Fibroblast of the conjunctiva (primary cell): ENCODE measurements at regions not wholly inside any gene's neighbourhood (a gene's known extent, or its start where the extent isn't known, plus 50 kb on each side); places are given as distances from the start of the nearest gene placed in this dataset.
"Not testable (repeated sequence)": the region's sequence is repeated elsewhere in the genome, so short reads cannot be mapped to it uniquely, and the experiment has no call there.

Experiments
- DNase-seq: peaks from one replicate; pipeline ENCODE4 v3.0.0-alpha.2; 2010; ENCODE audit warnings: low read depth

DNA sequence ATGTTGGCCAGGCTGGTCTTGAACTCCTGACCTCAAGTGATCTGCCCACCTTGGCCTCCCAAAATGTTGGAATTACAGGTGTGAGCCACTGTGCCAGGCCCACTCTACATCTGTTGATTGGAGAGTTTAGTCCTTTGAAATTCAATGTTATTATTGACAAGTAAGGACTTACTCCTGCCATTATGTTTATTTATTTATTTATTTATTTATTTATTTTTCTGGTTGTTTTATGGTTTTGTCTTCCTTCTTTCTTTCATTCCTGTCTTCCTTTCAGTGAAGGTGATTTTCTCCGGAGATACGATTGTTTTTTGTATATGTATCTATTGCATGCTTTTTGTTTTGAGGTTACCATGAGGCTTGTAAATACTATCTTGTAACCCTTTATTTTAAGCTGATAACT is 602.6 kb downstream of the EPM2A start:
- no peak for DNase-seq

DNA sequence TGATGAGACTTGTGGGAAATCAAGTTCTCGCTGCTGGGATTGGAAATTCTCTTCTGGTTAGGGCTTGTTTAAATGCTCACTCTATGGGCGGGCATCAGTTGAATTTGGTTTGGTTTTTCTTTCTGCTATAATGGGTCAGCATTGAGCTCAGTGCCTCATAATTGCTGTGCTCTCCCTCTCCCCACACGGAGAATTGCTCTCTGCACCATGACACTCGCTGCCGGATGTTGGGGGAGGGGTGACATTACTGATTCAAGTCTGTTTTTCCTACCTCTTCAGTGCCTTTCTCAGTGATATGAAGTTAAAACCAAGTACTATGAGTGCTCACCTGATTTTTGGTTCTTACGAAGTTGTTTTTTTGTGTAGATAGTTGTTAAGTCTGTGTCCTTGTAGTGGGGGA is 599.6 kb downstream of the EPM2A start:
- no peak for DNase-seq

DNA sequence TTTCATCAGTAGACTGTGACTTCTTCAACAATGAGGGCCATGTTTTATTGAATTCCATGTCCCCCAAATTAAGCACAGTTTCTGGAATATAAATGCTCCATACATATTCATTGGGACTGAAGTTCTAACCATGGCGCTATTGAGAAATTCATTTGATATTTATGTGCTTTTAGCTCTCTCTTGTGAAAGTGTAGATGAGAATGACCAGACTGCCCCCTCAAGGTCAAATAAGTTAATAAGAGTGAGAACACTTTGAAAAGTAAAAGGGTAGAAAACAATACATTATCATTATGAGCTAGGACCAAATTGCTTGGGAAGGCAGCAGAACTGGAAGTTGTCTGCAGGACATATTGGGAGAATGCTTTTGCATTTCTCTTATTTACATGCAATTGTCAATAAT is 597.9 kb downstream of the EPM2A start:
- DNase-seq: no peak

GRCh38 chr6:145138469-145139139 is 596.7 kb downstream of the EPM2A start:
- DNase-seq: no peak

- DNase-seq: no peak
Observed at GRCh38 chr6:145139140-145139850, 596.0 kb downstream of the EPM2A start.

DNA sequence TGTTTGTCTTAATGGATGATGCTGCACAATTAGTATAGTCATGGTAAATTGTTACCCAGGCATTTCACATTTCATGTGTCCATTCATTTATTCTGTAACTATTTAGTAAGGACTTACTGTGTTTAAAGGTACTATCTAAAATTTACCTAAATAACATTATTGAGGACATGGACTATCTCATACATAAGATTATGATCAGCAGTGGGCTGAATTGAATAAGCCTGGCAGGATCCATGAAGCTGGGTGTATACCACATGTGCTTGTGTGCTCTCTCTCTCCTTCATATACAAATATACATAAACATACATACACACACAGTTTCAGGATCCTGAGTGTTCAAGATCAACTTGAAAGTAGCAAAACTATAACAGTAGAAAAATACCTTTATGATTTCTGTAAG is 595.4 kb downstream of the EPM2A start:
- no peak for DNase-seq

DNA sequence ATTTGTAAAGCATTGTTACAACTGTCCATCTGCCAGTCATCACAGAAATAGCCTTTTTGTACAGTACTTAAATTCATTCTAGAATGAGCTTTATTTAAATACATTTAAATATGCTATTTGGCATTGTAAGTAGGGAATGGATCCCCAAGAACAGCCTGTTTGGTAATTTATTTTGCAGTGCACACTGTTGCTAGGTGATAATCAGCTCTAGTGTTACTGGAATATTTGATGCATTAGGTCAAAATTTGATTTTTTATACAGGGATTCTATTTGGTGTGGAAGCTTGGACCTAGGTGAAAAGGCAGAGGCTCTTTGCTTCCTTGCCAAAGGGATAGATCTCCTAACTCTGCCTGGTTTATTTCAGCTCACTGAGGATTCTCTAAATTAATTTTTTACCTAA is 593.7 kb downstream of the EPM2A start:
- DNase-seq: no peak

DNA sequence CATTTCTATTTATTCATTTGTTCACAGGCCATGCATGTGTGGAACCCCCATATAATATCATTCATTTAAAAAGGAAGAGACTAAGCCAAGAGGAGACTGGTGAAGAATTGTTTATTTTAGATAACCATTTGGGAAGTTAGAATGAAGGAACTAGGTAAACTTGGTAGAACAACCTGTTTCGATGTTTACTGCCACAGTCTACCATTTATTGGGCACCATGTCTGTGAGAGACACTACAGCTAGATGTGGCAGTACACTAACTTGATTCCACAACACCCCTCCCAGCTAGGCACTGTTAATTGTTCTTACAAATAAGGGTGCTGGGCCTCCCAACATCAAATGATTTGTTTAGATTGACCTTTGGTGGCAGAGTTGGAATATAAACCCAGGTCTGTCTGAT is 592.4 kb downstream of the EPM2A start:
- no peak for DNase-seq

GRCh38 chr6:145143379-145143778 is 591.9 kb downstream of the EPM2A start:
- no peak for DNase-seq

- DNase-seq: no peak
Observed at GRCh38 chr6:145147559-145147958, 587.8 kb downstream of the EPM2A start.

GRCh38 chr6:145147981-145148749 is 587.2 kb downstream of the EPM2A start:
- DNase-seq: peak; percentile 67

- DNase-seq: no peak
Observed at GRCh38 chr6:145148776-145149175, 586.5 kb downstream of the EPM2A start.

- no peak for DNase-seq
Observed at GRCh38 chr6:145151624-145152023, 583.7 kb downstream of the EPM2A start.

DNA sequence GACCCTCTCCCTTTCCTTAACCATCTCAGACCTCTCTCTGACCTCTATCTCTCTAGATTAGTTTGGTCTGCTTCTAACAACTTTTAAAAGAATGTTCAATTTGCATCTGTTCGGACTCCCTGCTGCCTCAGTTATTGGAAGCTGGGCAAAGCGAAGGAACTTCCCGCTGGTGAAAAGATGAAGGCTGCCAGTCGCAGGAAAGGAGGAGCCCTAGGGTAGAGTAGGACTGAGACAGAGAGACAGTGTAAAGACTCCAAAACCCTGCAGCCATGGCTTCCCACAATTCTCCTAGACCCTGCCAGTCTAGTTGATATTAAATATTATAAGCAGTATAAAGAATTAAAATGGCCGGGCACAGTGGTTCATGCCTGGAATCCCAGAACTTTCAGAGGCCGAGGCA is 581.8 kb downstream of the EPM2A start:
- DNase-seq: no peak

GRCh38 chr6:145155411-145155810 is 579.9 kb downstream of the EPM2A start:
- no peak for DNase-seq

- DNase-seq: no peak
Observed at GRCh38 chr6:145155873-145156782, 579.2 kb downstream of the EPM2A start.

DNA sequence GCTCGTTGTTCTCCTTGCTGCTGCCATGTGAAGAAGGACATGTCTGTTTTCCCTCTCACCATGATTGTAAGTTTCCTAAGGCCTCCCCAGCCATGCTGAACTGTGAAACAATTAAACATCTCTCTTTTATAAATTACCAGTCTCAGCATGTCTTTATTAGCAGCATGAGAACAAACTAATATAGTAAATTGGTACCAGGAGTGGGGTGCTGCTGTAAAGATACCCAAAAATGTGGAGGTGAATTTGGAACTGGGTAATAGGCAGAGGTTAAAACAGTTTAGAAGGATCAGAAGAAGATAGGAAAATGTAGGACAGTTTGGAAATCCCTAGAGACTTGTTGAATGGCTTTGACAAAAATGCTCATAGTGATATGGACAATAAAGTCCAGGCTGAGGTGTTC is 576.7 kb downstream of the EPM2A start:
- DNase-seq: not testable (repeated sequence)

GRCh38 chr6:145159921-145160320 is 575.4 kb downstream of the EPM2A start:
- DNase-seq: no peak

- no peak for DNase-seq
Observed at GRCh38 chr6:145161501-145161900, 573.8 kb downstream of the EPM2A start.

- DNase-seq: no peak
Observed at GRCh38 chr6:145169726-145170224, 565.5 kb downstream of the EPM2A start.

DNA sequence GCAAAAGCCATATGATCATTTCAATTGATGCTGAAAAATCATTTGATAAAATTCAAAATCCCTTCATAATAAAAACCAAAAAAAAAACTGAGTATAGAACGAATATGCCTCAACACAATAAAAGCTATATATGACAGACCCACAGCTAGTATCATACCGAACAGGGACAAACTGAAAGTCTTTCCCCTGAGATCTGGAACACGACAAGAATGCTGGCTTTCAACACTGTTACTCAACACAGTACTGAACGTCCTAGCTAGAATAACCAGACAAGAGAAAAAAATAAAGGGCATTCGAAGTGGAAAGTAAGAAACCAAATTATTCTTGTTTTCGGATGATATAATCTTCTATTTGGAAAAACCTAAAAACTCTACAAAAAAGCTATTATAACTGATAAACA is 559.9 kb downstream of the EPM2A start:
- no peak for DNase-seq

DNA sequence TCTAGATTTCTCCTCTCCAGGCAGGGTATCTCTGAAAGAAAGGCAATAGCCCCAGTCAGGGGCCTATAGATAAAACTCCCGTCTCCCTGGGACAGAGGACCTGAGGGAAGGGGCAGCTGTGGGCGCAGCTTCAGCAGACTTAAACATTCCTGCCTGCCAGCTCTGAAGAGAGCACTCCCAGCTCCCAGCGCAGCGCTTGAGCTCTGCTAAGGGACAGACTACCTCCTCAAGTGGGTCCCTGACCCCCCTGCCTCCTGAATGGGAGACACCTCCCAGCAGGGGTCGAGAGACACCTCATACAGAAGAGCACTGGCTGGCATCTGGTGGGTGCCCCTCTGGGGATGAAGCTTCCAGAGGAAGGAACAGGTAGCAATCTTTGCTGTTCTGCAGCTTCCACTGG is 556.9 kb downstream of the EPM2A start:
- DNase-seq: no peak
